ENCODE measurements at regions not wholly inside any gene's neighbourhood (a gene's known extent, or its start where the extent isn't known, plus 50 kb on each side); places are given as distances from the start of the nearest gene placed in this dataset.

DNA sequence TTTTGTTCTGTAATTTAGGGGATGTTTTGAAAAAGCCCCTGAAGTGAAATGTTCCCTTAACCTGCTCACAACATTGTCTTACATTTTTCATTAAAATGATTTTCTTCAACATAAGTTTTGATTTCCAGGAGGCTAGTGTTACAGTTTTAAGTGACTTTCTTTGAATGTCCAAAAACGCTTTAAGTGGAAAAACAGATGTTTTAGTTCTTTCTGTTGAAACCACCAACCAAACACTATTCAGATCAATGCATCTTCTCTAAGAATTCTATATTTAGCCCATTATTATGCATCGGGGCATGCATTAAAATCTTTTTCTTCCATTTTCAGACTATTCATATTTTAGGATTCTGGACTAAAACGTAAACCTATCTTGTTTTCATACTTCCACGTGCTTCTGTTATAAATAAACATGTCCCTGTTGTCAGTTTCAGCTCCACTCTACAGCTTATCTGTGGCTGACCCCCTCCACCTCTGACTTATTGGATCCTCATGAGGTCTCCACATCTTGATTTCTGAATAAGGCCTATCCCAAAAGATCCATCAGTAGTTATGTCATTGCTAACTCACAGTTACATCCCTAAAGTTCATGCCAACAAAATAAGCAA, 882.3 kb upstream of the SEMA6A start:
- H3K4me3 Mint-ChIP-seq, result no peak overlapping the region
- no peaks in the 10 kb centered on the region for H3K36me3 Mint-ChIP-seq
- H3K27ac Mint-ChIP-seq, result no peak overlapping the region
- H3K9me3 Mint-ChIP-seq (ENCODE audit: low read depth), result no peaks in the 10 kb centered on the region
- no peaks in the 10 kb centered on the region for H3K4me1 Mint-ChIP-seq (ENCODE audit: low read depth)
- no peaks in the 10 kb centered on the region for H3K27me3 Mint-ChIP-seq

DNA sequence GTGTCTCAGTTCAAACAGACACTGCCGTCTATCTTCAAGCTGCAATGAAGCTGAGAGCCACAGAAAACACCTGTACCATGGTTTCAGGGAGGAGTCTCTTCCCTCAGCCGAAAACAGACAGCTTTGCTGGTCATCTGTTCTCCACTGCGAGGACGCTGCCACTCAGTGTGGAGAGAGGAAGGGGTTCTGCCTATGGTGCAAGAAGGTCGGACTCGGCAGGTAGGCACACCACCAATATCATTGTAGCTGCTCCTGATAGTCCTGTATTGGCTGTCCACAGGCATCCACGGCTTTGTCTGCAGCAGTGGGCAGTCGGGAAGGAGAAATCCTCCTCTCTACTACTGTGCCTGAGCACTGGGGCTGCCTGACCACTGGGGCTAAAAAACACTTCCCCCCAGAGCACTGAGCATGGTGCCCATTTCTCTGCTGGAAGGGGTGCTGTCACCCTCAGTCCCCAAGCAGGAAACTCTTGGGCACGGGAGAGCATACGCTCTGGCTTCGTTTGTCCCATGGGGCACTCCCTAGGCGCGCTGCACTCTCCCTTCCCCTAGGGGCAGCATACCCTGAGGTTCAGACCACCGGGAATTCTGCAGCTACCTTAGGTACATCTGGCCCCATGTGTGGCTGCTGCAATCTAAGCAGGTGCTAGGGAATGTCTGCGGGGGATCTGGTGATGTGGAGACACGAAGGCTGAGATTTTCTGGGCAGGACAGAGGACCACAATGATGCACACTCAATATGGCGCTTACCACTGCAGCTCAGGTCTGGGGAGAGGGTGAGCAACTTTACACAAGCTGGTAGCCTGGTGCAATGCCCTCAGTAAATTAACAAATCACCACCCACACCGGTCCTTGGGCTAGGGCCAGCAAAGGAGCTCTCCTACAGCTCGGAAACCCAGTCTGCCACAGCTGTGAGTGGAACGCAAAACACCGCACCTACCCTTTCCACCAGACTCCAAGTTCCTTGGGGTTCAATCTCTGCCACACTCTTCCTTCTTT, 880.9 kb upstream of the SEMA6A start:
- Mint-ChIP-seq H3K36me3 (no peaks in the 10 kb centered on the region), H3K27ac (no peak overlapping the region), H3K4me1 (ENCODE audit: low read depth) (no peaks in the 10 kb centered on the region), H3K9me3 (ENCODE audit: low read depth) (no peaks in the 10 kb centered on the region), H3K27me3 (no peaks in the 10 kb centered on the region), H3K4me3 (peak overlapping the region; percentile 64)

DNA sequence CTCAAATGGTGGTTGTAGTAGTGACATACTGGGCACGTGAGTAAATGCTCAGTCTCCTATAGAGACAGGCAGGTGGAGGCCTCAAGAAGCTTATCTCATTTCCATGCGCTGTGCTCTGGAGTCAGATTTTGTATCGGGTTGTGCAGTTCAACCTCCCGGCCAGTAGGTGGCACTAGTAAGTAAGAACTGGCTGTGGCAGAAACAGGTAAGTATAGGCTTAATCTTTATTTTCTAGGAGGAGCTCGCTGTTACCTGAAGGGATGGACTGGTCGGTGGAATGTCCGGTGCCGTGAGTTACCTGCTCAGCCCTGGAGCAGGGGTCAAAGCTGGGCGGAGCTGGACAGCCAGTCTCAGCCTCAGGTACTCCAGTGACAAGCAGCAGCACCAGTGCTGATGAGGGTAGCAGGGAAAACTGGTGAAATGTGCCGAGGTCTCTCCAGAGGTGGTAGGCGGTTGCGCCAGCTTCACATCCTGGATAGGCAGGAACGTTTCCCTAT, 880.1 kb upstream of the SEMA6A start:
- Mint-ChIP-seq H3K27me3 (no peaks in the 10 kb centered on the region), H3K36me3 (no peaks in the 10 kb centered on the region), H3K4me1 (ENCODE audit: low read depth) (no peaks in the 10 kb centered on the region), H3K4me3 (peak overlapping the region; percentile 64), H3K27ac (no peak overlapping the region), H3K9me3 (ENCODE audit: low read depth) (no peaks in the 10 kb centered on the region)

DNA sequence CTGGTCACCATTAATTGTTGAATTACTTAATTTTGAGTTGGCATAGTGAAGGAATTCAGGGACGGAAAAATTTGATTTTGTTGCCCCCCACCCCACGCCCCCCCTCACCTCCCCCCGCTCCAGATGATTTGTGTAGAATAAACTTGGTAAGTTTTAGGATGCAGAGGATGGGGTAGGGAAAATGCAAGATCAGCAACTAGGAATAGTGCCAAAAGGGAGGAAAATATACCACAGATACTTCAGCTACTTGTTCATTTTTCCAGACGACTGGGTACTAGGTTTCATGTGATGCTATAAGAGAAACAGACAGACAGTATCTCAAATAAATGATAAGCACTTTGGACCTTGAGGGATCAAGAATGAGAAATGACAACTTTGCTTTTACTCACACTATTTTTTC, 862.2 kb upstream of the SEMA6A start:
- Mint-ChIP-seq H3K36me3 (no peaks in the 10 kb centered on the region), H3K27me3 (no peaks in the 10 kb centered on the region), H3K4me1 (ENCODE audit: low read depth) (no peaks in the 10 kb centered on the region), H3K4me3 (no peak overlapping the region), H3K9me3 (ENCODE audit: low read depth) (no peaks in the 10 kb centered on the region), H3K27ac (no peak overlapping the region)

DNA sequence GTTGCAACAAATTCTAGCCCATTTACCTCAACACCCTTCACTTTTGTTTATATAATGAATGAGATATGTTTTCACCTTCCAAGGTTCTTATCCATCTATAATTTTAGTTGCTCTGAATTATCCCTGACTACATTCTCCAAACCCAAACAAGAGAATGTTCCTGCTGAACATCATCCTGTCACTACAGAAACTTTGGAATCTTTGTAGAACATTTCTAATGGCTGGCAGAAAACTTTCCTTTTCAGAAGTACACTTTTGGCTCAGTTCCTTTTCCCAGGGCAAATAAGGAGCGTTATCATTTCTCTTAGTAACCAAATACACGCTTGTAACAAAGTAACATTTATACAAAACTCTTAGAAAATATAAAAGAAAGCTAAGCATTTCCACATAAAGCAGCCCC, 860.6 kb upstream of the SEMA6A start:
- no peaks in the 10 kb centered on the region for H3K4me1 Mint-ChIP-seq (ENCODE audit: low read depth)
- no peaks in the 10 kb centered on the region for H3K27me3 Mint-ChIP-seq
- H3K9me3 Mint-ChIP-seq (ENCODE audit: low read depth), result no peaks in the 10 kb centered on the region
- H3K4me3 Mint-ChIP-seq, result no peak overlapping the region
- no peak overlapping the region for H3K27ac Mint-ChIP-seq
- H3K36me3 Mint-ChIP-seq, result no peaks in the 10 kb centered on the region

DNA sequence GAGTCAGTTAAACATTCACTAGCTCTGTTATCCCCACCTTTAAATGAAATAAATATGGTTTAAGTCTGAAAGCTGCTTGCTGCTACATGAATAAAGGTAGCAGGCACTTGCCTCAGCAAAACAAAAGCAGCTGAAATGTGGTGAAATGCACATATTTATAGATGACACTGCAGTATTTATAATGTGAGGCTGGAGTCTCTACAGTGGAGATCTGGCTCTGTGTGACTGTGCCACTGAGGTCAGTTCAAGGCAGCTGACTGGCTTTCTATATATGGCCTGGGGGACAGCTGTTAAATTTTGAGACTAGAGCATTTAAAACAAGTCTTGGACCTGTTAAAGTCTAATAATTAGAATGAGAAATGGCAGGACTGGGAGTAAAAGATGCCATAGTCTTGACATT, 859.6 kb upstream of the SEMA6A start:
- H3K4me3 Mint-ChIP-seq, result no peak overlapping the region
- no peak overlapping the region for H3K27ac Mint-ChIP-seq
- H3K36me3 Mint-ChIP-seq, result no peaks in the 10 kb centered on the region
- no peaks in the 10 kb centered on the region for H3K9me3 Mint-ChIP-seq (ENCODE audit: low read depth)
- no peaks in the 10 kb centered on the region for H3K27me3 Mint-ChIP-seq
- no peaks in the 10 kb centered on the region for H3K4me1 Mint-ChIP-seq (ENCODE audit: low read depth)

DNA sequence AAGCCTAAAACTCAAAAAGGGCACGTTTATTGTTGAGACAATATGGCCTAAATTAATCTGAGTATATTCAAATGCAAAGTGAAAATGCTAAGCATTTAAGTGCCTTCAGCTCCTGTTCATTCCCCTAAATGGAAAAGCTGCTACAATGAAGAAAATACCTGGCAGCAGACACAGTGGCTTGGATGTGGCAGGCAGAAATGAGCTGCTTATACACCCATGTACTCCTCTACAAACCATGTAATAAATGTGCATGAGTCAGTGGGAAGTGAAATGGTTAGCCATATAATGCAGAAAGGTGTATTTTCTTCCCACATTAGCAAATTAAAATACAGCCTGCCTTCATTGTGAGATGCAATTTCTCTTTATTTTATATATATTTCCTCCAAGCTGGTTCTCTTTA, 859.2 kb upstream of the SEMA6A start:
- no peaks in the 10 kb centered on the region for H3K36me3 Mint-ChIP-seq
- no peaks in the 10 kb centered on the region for H3K27me3 Mint-ChIP-seq
- no peak overlapping the region for H3K4me3 Mint-ChIP-seq
- H3K9me3 Mint-ChIP-seq (ENCODE audit: low read depth), result no peaks in the 10 kb centered on the region
- H3K27ac Mint-ChIP-seq, result no peak overlapping the region
- no peaks in the 10 kb centered on the region for H3K4me1 Mint-ChIP-seq (ENCODE audit: low read depth)

DNA sequence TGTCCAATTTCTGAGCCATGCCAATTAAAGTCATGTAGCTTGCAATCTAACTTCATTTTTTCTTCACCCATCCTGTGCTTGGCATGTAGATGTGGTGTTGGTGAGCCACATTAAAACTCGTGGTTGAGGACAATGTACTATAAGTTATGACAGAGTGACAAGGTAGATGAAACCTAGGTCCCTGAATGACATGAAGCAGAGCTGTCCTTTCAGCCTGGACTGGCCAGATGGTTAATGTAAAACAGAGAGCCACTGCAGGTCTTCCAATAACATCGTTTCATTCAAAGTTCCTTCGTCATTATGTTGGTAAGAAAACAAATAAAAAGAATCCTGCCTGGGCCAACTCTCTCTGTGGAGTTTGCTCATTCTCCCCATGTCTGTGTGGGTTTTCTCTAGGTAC, 856.5 kb upstream of the SEMA6A start:
- no peak overlapping the region for H3K27ac Mint-ChIP-seq
- H3K4me3 Mint-ChIP-seq, result no peak overlapping the region
- H3K4me1 Mint-ChIP-seq (ENCODE audit: low read depth), result no peaks in the 10 kb centered on the region
- H3K36me3 Mint-ChIP-seq, result no peaks in the 10 kb centered on the region
- no peaks in the 10 kb centered on the region for H3K27me3 Mint-ChIP-seq
- no peaks in the 10 kb centered on the region for H3K9me3 Mint-ChIP-seq (ENCODE audit: low read depth)

DNA sequence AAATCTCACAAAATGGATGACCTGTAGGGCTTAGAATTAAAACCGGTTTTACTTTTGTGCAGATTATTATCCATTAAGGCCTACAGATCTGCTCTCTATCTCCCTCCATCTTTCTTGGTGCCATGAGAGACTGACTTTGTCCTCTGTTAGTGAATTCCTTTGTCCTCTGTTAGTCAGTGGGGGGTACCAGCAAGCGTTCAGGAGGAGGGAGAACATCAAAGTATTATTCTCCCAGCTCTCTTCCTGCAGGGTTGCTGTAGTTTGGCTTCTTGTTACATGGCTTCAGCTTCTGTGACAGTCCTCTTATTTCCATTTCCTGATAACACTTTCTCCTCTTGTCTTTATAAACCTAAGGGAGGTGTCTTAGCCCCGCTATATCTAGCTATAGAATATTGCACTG, 850.5 kb upstream of the SEMA6A start:
- Mint-ChIP-seq H3K36me3 (no peaks in the 10 kb centered on the region), H3K4me3 (no peak overlapping the region), H3K27me3 (no peaks in the 10 kb centered on the region), H3K4me1 (ENCODE audit: low read depth) (no peaks in the 10 kb centered on the region), H3K27ac (no peak overlapping the region), H3K9me3 (ENCODE audit: low read depth) (peaks cover 15% of the 10 kb centered on the region)

DNA sequence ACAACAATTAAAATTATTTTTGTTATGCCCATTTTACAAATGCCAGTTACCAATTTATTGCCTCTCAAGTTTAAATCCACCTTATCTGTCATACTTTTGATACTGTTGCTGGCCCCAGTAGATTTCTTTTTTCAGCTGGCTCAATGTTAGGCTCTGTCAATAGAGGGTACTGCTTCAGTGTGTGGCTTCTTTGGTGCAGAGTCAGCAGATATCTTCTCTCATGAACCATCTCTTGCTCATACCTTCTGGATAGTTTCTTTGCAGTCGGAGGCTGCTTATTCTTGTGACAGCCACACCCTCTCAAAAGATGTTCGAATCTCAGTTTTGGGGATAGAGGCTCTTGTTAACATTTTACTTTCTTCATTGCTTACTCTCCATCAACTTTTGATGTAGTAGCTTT, 849.9 kb upstream of the SEMA6A start:
- no peaks in the 10 kb centered on the region for H3K27me3 Mint-ChIP-seq
- no peak overlapping the region for H3K4me3 Mint-ChIP-seq
- no peak overlapping the region for H3K27ac Mint-ChIP-seq
- H3K36me3 Mint-ChIP-seq, result no peaks in the 10 kb centered on the region
- no peaks in the 10 kb centered on the region for H3K4me1 Mint-ChIP-seq (ENCODE audit: low read depth)
- peaks cover 15% of the 10 kb centered on the region for H3K9me3 Mint-ChIP-seq (ENCODE audit: low read depth)

DNA sequence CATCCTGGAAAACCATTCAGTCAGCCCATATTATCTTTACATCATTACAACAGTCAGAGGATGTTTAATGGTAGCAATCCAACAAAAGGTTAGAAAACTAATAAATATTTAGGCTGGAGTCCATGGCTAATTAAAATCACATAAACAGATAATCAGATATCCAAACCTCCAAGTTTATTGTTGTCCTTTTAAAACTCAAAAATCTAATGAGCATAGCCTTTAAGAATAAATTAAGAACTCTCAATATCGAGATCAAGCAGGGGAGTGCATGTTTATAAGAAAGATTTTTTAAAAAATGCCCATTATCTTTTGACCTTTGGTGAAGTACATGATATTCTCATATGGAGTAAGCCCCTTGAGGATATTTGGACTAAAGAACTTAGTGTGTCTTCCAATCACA, 842.9 kb upstream of the SEMA6A start:
- no peaks in the 10 kb centered on the region for H3K4me1 Mint-ChIP-seq (ENCODE audit: low read depth)
- no peak overlapping the region for H3K4me3 Mint-ChIP-seq
- peaks cover 8% of the 10 kb centered on the region for H3K9me3 Mint-ChIP-seq (ENCODE audit: low read depth)
- H3K36me3 Mint-ChIP-seq, result no peaks in the 10 kb centered on the region
- no peak overlapping the region for H3K27ac Mint-ChIP-seq
- H3K27me3 Mint-ChIP-seq, result no peaks in the 10 kb centered on the region

DNA sequence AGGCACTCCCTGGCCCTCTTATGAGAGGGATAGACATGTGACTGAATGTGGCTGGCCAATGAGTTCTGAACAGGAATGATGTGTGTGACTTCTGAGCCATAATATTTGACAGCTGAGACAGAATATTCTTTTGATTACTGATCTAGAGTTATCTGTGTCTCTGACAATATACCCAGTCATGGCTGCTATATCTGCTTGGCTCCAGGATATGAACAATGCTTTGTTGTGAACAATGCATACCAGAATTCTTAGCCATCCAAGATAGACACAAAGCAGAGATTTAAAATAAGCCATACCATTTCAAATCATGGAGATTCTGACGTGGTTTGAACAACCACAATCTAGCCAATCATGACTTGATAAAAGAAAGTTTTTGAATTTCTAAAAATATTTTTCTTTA, 840.3 kb upstream of the SEMA6A start:
- Mint-ChIP-seq H3K27me3 (no peaks in the 10 kb centered on the region), H3K4me1 (ENCODE audit: low read depth) (no peaks in the 10 kb centered on the region), H3K4me3 (no peak overlapping the region), H3K27ac (no peak overlapping the region), H3K36me3 (no peaks in the 10 kb centered on the region), H3K9me3 (ENCODE audit: low read depth) (no peaks in the 10 kb centered on the region)

DNA sequence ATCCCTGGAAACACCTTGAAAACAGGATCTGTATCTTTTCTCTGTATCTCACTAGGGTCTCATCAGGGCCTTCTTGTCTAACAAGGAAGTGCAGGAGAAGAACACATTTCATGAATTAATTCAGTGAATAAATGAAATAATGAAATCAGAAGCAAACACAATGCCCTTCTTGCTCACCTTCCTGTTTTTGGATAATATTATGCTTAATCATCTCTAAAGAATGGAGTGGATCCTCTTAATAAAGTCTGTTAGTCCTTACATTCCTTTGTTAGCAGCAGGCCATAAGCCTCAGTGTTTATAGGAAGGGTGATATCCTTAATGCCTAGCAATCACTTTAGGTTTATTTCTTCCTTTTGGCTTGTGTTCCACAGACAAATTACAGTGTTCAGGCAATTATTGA, 837.1 kb upstream of the SEMA6A start:
- H3K36me3 Mint-ChIP-seq, result no peaks in the 10 kb centered on the region
- no peak overlapping the region for H3K27ac Mint-ChIP-seq
- H3K27me3 Mint-ChIP-seq, result no peaks in the 10 kb centered on the region
- no peak overlapping the region for H3K4me3 Mint-ChIP-seq
- no peaks in the 10 kb centered on the region for H3K4me1 Mint-ChIP-seq (ENCODE audit: low read depth)
- no peaks in the 10 kb centered on the region for H3K9me3 Mint-ChIP-seq (ENCODE audit: low read depth)

DNA sequence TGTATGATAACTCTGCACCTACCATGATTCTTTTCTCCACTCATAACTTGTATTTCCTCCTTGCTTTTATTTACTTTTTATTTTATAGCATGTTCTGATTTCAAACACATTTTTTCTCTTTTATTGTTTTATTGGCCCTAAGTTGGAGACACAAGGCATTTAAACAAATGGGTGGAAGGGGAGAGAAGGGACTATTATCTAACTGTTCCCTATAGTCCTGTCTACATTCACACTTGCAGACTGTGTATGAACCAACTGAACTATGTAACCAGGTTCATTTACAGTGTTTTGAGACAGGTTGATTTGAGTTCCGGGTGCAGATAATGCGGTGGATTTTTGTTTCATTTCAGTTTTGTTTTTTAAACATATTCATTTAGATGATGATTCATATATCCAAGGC, 830.6 kb upstream of the SEMA6A start:
- no peaks in the 10 kb centered on the region for H3K36me3 Mint-ChIP-seq
- H3K4me1 Mint-ChIP-seq (ENCODE audit: low read depth), result no peaks in the 10 kb centered on the region
- no peak overlapping the region for H3K4me3 Mint-ChIP-seq
- no peak overlapping the region for H3K27ac Mint-ChIP-seq
- no peaks in the 10 kb centered on the region for H3K27me3 Mint-ChIP-seq
- H3K9me3 Mint-ChIP-seq (ENCODE audit: low read depth), result no peaks in the 10 kb centered on the region

DNA sequence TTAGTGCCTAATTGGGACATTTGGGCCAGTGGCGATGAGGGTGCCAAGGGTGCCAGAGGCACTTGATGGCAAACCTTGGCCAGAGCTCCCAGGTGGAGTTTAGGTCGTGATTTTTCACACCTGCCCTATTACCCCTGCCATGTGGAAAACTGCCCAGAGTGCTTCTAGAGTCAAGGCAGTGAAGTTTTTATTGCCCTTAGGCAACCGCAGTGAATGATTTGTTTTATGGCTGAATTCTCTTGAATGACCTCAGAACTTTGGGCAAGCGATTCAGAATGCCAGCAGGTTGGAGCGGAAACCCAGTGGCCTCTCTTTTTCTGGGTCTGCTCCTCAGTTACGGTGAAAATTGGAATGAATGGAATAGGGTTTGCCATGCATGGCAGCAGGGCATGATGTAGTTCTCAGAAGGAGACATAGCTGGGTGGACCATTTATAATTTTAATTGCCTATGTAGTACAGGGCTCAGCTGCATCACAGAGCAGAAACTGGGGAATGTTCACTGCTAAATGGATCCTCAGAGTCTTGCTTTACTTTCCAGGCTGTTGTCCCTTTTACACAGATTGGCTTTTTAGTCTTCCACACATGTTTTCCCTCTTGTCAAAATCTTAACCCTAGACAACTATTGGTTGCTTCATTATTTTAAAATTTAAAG, 820.0 kb upstream of the SEMA6A start:
- no peaks in the 10 kb centered on the region for H3K36me3 Mint-ChIP-seq
- H3K27me3 Mint-ChIP-seq, result no peaks in the 10 kb centered on the region
- H3K9me3 Mint-ChIP-seq (ENCODE audit: low read depth), result peaks cover 5% of the 10 kb centered on the region
- H3K4me1 Mint-ChIP-seq (ENCODE audit: low read depth), result no peaks in the 10 kb centered on the region
- H3K4me3 Mint-ChIP-seq, result no peak overlapping the region
- no peak overlapping the region for H3K27ac Mint-ChIP-seq
